HepG2 (cell line): ENCODE measurements at regions not wholly inside any gene's neighbourhood (a gene's known extent, or its start where the extent isn't known, plus 50 kb on each side); places are given as distances from the start of the nearest gene placed in this dataset.

Source experiments
- CEBPB ChIP-seq: IDR thresholded peaks from 2 replicates; pipeline ENCODE4 v1.6.1; 2011; ENCODE audit warnings: low read depth, low read length, improper control_type of control experiment, borderline replicate concordance
- CTCF ChIP-seq: sonication (generic); formaldehyde crosslinking; IDR thresholded peaks from 2 replicates; pipeline ENCODE4 v1.5.0; 2020; ENCODE audit warnings: mild to moderate bottlenecking, missing genetic modification reagents, moderate library complexity
- ELF4 ChIP-seq: sonication (generic); formaldehyde crosslinking; IDR thresholded peaks from 2 replicates; pipeline ENCODE4 v1.5.0; 2020; ENCODE audit warnings: missing genetic modification reagents, mild to moderate bottlenecking, moderate library complexity, borderline replicate concordance
- FOXO1 ChIP-seq: sonication (generic); formaldehyde crosslinking; IDR thresholded peaks from 2 replicates; pipeline ENCODE4 v1.4.0; 2020; ENCODE audit warnings: missing genetic modification reagents
- FOXP1 ChIP-seq, 2 experiments: fragments of 450-650 bp in 1 of 2; IDR thresholded peaks; 2 replicates each; pipeline ENCODE4 v1.6.1; 2017 to 2018; ENCODE audit warnings: antibody characterized with exemption in 1 of 2
- NONO ChIP-seq, 2 experiments: fragments of 450-650 bp in 1 of 2; sonication (generic) in 1 of 2; formaldehyde crosslinking in 1 of 2; IDR thresholded peaks in 1 of 2; conservative IDR thresholded peaks in 1 of 2; 2 replicates each; pipeline versions ENCODE4 v1.6.1 to v1.8.0; 2017 to 2022; ENCODE audit warnings: mild to moderate bottlenecking in 1 of 2, missing genetic modification reagents in 1 of 2, moderate library complexity in 1 of 2
- RAD51 ChIP-seq: fragments of 450-650 bp; IDR thresholded peaks from 2 replicates; pipeline ENCODE4 v1.6.1; 2016; ENCODE audit warnings: borderline replicate concordance
- ZNF24 ChIP-seq: fragments of 450-650 bp; IDR thresholded peaks from 2 replicates; pipeline ENCODE4 v1.6.1; 2017; ENCODE audit warnings: antibody characterized with exemption, mild to moderate bottlenecking
- ZNF776 ChIP-seq: sonication (generic); formaldehyde crosslinking; IDR thresholded peaks from 2 replicates; pipeline ENCODE4 v1.4.0; 2020; ENCODE audit warnings: mild to moderate bottlenecking, missing genetic modification reagents
- ZNF777 ChIP-seq: sonication (generic); formaldehyde crosslinking; IDR thresholded peaks from 2 replicates; pipeline ENCODE4 v1.4.0; 2020; ENCODE audit warnings: missing genetic modification reagents
- ZSCAN31 ChIP-seq: sonication (generic); formaldehyde crosslinking; IDR thresholded peaks from 2 replicates; pipeline ENCODE4 v1.5.0; 2020; ENCODE audit warnings: low read depth, mild to moderate bottlenecking, missing genetic modification reagents
- ZSCAN5A ChIP-seq: sonication (generic); formaldehyde crosslinking; IDR thresholded peaks from 2 replicates; pipeline ENCODE4 v1.8.0; 2022; ENCODE audit warnings: mild to moderate bottlenecking, missing genetic modification reagents, borderline replicate concordance

- TF ChIP-seq RAD51 (no peak), ZNF777 (CRISPR knock-in tag) (no peak), ZNF24 (no peak), FOXP1 (IDR thresholded peaks at IDR 0.05) (no peak), FOXP1 (CRISPR knock-in tag; IDR thresholded peaks at IDR 0.05) (no peak), ELF4 (CRISPR knock-in tag) (no peak), FOXO1 (no peak), CTCF (CRISPR knock-in tag) (no peak), ZSCAN31 (no peak), ZNF776 (CRISPR knock-in tag) (no peak), CEBPB (no peak), ZSCAN5A (CRISPR knock-in tag) (no peak), NONO (IDR thresholded peaks at IDR 0.05) (no peak), NONO (CRISPR knock-in tag; conservative IDR thresholded peaks at IDR 0.05) (no peak)
Measured at GRCh38 chr10:54993148-54993547, 192.1 kb upstream of the PCDH15 start.
